ENCODE measurements at regions not wholly inside any gene's neighbourhood (a gene's known extent, or its start where the extent isn't known, plus 50 kb on each side); places are given as distances from the start of the nearest gene placed in this dataset.

- H3K4me1 ChIP-seq (ENCODE audit: control insufficient read depth in 2 of 2, insufficient read depth in 2 of 2, low read length in 2 of 2): no peaks in the 10 kb centered on the region
- no peak for DNase-seq (ENCODE audit: low read depth in 6 of 9, low spot score in 9 of 9)
- no peak overlapping the region for H3K4me3 ChIP-seq (ENCODE audit: low read length in 2 of 2)
- H3K36me3 ChIP-seq (ENCODE audit: control insufficient read depth in 2 of 2, insufficient read depth in 2 of 2, low read length in 1 of 2): no peaks in the 10 kb centered on the region
- no peaks in the 10 kb centered on the region for H3K9me3 ChIP-seq (ENCODE audit: control insufficient read depth in 2 of 2, insufficient read depth in 1 of 2, low read length in 1 of 2)
- H3K27me3 ChIP-seq (ENCODE audit: control insufficient read depth in 2 of 2, insufficient read depth in 1 of 2, low read length in 1 of 2): no peaks in the 10 kb centered on the region
- H3K27ac ChIP-seq (ENCODE audit: low read depth in 1 of 2, low read length in 1 of 2): no peak overlapping the region
- WGBS: 89% methylated on average over 2 of the region's 2 CpGs
Measured at GRCh38 chr20:41927655-41928054, 309.5 kb upstream of the CHD6 start.

GRCh38 chr20:41927189-41927588 lies 309.0 kb upstream of the CHD6 start:
- Histone ChIP-seq H3K36me3 (ENCODE audit: control insufficient read depth in 2 of 2, insufficient read depth in 2 of 2, low read length in 1 of 2) (no peaks in the 10 kb centered on the region), H3K9me3 (ENCODE audit: control insufficient read depth in 2 of 2, insufficient read depth in 1 of 2, low read length in 1 of 2) (no peaks in the 10 kb centered on the region), H3K27me3 (ENCODE audit: control insufficient read depth in 2 of 2, insufficient read depth in 1 of 2, low read length in 1 of 2) (no peaks in the 10 kb centered on the region), H3K4me3 (ENCODE audit: low read length in 2 of 2) (no peak overlapping the region), H3K27ac (ENCODE audit: low read depth in 1 of 2, low read length in 1 of 2) (no peak overlapping the region), H3K4me1 (ENCODE audit: control insufficient read depth in 2 of 2, insufficient read depth in 2 of 2, low read length in 2 of 2) (no peaks in the 10 kb centered on the region)
- 95% methylated on average over 2 of the region's 2 CpGs for WGBS
- DNase-seq (ENCODE audit: low read depth in 6 of 9, low spot score in 9 of 9): no peak

DNA sequence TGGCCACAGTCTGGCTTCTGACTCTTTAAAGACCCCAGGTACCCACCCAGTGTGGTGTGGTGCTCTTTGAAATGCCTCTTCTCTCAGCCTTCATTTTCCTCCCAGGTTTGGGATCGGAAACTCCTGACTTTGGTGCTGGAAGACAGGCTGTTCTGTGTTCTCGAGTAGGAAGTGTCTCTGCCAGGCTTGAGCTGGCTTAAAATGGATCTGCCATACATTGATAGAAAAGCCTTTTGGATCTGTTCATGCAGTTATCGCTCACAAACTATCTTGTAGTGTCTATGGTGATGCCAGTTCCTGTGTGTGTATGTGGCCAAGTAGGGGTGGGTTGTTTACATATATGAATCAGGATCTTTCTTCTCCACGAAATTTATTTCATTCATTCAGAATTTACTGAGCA lies 307.3 kb upstream of the CHD6 start:
- no peak for DNase-seq (ENCODE audit: low read depth in 6 of 9, low spot score in 9 of 9)
- Histone ChIP-seq H3K4me3 (ENCODE audit: low read length in 2 of 2) (no peak overlapping the region), H3K4me1 (ENCODE audit: control insufficient read depth in 2 of 2, insufficient read depth in 2 of 2, low read length in 2 of 2) (no peaks in the 10 kb centered on the region), H3K27ac (ENCODE audit: low read depth in 1 of 2, low read length in 1 of 2) (no peak overlapping the region), H3K27me3 (ENCODE audit: control insufficient read depth in 2 of 2, insufficient read depth in 1 of 2, low read length in 1 of 2) (no peaks in the 10 kb centered on the region), H3K9me3 (ENCODE audit: control insufficient read depth in 2 of 2, insufficient read depth in 1 of 2, low read length in 1 of 2) (no peaks in the 10 kb centered on the region), H3K36me3 (ENCODE audit: control insufficient read depth in 2 of 2, insufficient read depth in 2 of 2, low read length in 1 of 2) (no peaks in the 10 kb centered on the region)
- 88% methylated on average over 4 of the region's 4 CpGs for WGBS

DNA sequence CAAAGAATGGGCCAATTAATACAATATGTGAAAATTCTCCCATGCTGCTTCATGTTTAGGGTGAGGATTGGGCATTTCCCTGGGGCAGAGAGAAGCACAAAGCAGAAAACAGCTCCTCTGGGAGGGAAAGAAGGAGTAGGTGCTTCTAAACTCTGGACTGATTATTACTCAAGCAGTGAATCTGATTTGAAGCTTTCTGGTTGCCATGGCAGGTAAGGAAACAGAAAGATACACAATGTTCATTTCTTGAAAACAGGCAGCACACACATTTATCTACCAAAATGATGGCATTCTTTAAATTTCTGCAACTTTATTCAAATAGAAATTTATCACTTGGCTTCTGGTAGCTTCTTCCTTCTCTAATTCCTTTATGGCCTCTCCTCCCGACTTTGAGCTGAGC lies 305.4 kb upstream of the CHD6 start:
- Histone ChIP-seq H3K4me1 (ENCODE audit: control insufficient read depth in 2 of 2, insufficient read depth in 2 of 2, low read length in 2 of 2) (no peaks in the 10 kb centered on the region), H3K4me3 (ENCODE audit: low read length in 2 of 2) (no peak overlapping the region), H3K36me3 (ENCODE audit: control insufficient read depth in 2 of 2, insufficient read depth in 2 of 2, low read length in 1 of 2) (no peaks in the 10 kb centered on the region), H3K9me3 (ENCODE audit: control insufficient read depth in 2 of 2, insufficient read depth in 1 of 2, low read length in 1 of 2) (no peaks in the 10 kb centered on the region), H3K27me3 (ENCODE audit: control insufficient read depth in 2 of 2, insufficient read depth in 1 of 2, low read length in 1 of 2) (no peaks in the 10 kb centered on the region), H3K27ac (ENCODE audit: low read depth in 1 of 2, low read length in 1 of 2) (no peak overlapping the region)
- WGBS: 5% methylated on average over 1 of the region's 1 CpG
- no peak for DNase-seq (ENCODE audit: low read depth in 6 of 9, low spot score in 9 of 9)

GRCh38 chr20:41913146-41913545 lies 295.0 kb upstream of the CHD6 start:
- H3K4me1 ChIP-seq (ENCODE audit: control insufficient read depth in 2 of 2, insufficient read depth in 2 of 2, low read length in 2 of 2): no peaks in the 10 kb centered on the region
- H3K27me3 ChIP-seq (ENCODE audit: control insufficient read depth in 2 of 2, insufficient read depth in 1 of 2, low read length in 1 of 2): no peaks in the 10 kb centered on the region
- no peak overlapping the region for H3K4me3 ChIP-seq (ENCODE audit: low read length in 2 of 2)
- no peaks in the 10 kb centered on the region for H3K9me3 ChIP-seq (ENCODE audit: control insufficient read depth in 2 of 2, insufficient read depth in 1 of 2, low read length in 1 of 2)
- H3K27ac ChIP-seq (ENCODE audit: low read depth in 1 of 2, low read length in 1 of 2): no peak overlapping the region
- no peaks in the 10 kb centered on the region for H3K36me3 ChIP-seq (ENCODE audit: control insufficient read depth in 2 of 2, insufficient read depth in 2 of 2, low read length in 1 of 2)
- no peak for DNase-seq (ENCODE audit: low read depth in 6 of 9, low spot score in 9 of 9)

- Histone ChIP-seq H3K9me3 (ENCODE audit: control insufficient read depth in 2 of 2, insufficient read depth in 1 of 2, low read length in 1 of 2) (no peaks in the 10 kb centered on the region), H3K27ac (ENCODE audit: low read depth in 1 of 2, low read length in 1 of 2) (no peak overlapping the region), H3K4me1 (ENCODE audit: control insufficient read depth in 2 of 2, insufficient read depth in 2 of 2, low read length in 2 of 2) (no peaks in the 10 kb centered on the region), H3K27me3 (ENCODE audit: control insufficient read depth in 2 of 2, insufficient read depth in 1 of 2, low read length in 1 of 2) (no peaks in the 10 kb centered on the region), H3K4me3 (ENCODE audit: low read length in 2 of 2) (no peak overlapping the region), H3K36me3 (ENCODE audit: control insufficient read depth in 2 of 2, insufficient read depth in 2 of 2, low read length in 1 of 2) (no peaks in the 10 kb centered on the region)
- 90% methylated on average over 1 of the region's 1 CpG for WGBS
- no peak for DNase-seq (ENCODE audit: low read depth in 6 of 9, low spot score in 9 of 9)
Measured at GRCh38 chr20:41910558-41910957, 292.4 kb upstream of the CHD6 start.

GRCh38 chr20:41905199-41905598 lies 287.0 kb upstream of the CHD6 start:
- no peaks in the 10 kb centered on the region for H3K27me3 ChIP-seq (ENCODE audit: control insufficient read depth in 2 of 2, insufficient read depth in 1 of 2, low read length in 1 of 2)
- 88% methylated on average over 4 of the region's 4 CpGs for WGBS
- H3K9me3 ChIP-seq (ENCODE audit: control insufficient read depth in 2 of 2, insufficient read depth in 1 of 2, low read length in 1 of 2): no peaks in the 10 kb centered on the region
- no peaks in the 10 kb centered on the region for H3K4me1 ChIP-seq (ENCODE audit: control insufficient read depth in 2 of 2, insufficient read depth in 2 of 2, low read length in 2 of 2)
- H3K27ac ChIP-seq (ENCODE audit: low read depth in 1 of 2, low read length in 1 of 2): no peak overlapping the region
- no peak overlapping the region for H3K4me3 ChIP-seq (ENCODE audit: low read length in 2 of 2)
- no peak for DNase-seq (ENCODE audit: low read depth in 6 of 9, low spot score in 9 of 9)
- no peaks in the 10 kb centered on the region for H3K36me3 ChIP-seq (ENCODE audit: control insufficient read depth in 2 of 2, insufficient read depth in 2 of 2, low read length in 1 of 2)

DNA sequence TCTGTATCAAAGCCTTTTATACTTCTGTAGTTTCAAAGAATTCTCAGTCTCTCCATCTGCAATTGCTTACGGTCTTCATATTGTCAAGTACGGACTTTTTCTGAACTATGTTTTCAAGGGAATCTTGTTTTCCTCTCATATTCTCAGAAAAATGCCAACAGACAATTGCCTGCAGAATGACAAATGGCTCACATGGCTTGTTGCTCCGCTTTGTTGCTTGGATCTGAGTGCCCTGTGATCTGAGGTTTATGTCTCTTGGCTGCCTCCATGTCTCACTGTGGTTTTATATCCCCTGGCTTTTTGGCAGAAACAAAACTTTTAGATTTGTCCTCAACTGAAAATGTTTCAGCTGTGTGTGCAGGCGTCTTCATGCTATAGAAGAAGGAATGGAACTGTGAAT lies 285.4 kb upstream of the CHD6 start:
- H3K4me3 ChIP-seq (ENCODE audit: low read length in 2 of 2): no peak overlapping the region
- 83% methylated on average over 4 of the region's 4 CpGs for WGBS
- H3K27me3 ChIP-seq (ENCODE audit: control insufficient read depth in 2 of 2, insufficient read depth in 1 of 2, low read length in 1 of 2): no peaks in the 10 kb centered on the region
- DNase-seq (ENCODE audit: low read depth in 6 of 9, low spot score in 9 of 9): no peak
- H3K9me3 ChIP-seq (ENCODE audit: control insufficient read depth in 2 of 2, insufficient read depth in 1 of 2, low read length in 1 of 2): no peaks in the 10 kb centered on the region
- H3K27ac ChIP-seq (ENCODE audit: low read depth in 1 of 2, low read length in 1 of 2): no peak overlapping the region
- H3K36me3 ChIP-seq (ENCODE audit: control insufficient read depth in 2 of 2, insufficient read depth in 2 of 2, low read length in 1 of 2): no peaks in the 10 kb centered on the region
- no peaks in the 10 kb centered on the region for H3K4me1 ChIP-seq (ENCODE audit: control insufficient read depth in 2 of 2, insufficient read depth in 2 of 2, low read length in 2 of 2)

GRCh38 chr20:41902346-41902745 lies 284.2 kb upstream of the CHD6 start:
- Histone ChIP-seq H3K4me1 (ENCODE audit: control insufficient read depth in 2 of 2, insufficient read depth in 2 of 2, low read length in 2 of 2) (no peaks in the 10 kb centered on the region), H3K27me3 (ENCODE audit: control insufficient read depth in 2 of 2, insufficient read depth in 1 of 2, low read length in 1 of 2) (no peaks in the 10 kb centered on the region), H3K27ac (ENCODE audit: low read depth in 1 of 2, low read length in 1 of 2) (no peak overlapping the region), H3K4me3 (ENCODE audit: low read length in 2 of 2) (no peak overlapping the region), H3K9me3 (ENCODE audit: control insufficient read depth in 2 of 2, insufficient read depth in 1 of 2, low read length in 1 of 2) (no peaks in the 10 kb centered on the region), H3K36me3 (ENCODE audit: control insufficient read depth in 2 of 2, insufficient read depth in 2 of 2, low read length in 1 of 2) (no peaks in the 10 kb centered on the region)
- WGBS: 95% methylated on average over 4 of the region's 4 CpGs
- no peak for DNase-seq (ENCODE audit: low read depth in 6 of 9, low spot score in 9 of 9)

DNA sequence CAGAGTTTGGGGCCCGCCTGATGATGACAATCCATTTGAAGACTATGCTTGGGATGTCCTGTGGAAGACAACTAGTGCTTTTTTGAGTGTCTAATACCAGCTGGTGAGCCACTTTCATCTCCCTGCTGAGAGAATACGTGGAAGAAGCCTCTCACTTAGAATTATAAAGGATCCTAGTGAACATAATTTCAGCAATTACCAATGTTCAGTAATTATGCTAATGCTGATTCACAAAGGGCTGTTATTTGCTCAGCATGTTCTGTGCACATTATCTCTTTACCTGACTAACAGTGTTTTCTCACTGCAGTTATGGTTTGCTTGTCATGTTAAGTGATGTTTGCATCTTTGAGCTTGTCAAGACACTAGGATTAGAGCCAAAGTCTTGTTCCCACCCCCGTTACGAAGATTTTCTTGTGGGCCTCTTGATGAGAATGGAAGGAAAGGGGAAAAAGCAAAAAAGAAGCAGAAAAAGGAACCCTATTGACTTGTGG lies 282.1 kb upstream of the CHD6 start:
- no peak overlapping the region for H3K4me3 ChIP-seq (ENCODE audit: low read length in 2 of 2)
- no peaks in the 10 kb centered on the region for H3K36me3 ChIP-seq (ENCODE audit: control insufficient read depth in 2 of 2, insufficient read depth in 2 of 2, low read length in 1 of 2)
- DNase-seq (ENCODE audit: low read depth in 6 of 9, low spot score in 9 of 9): no peak
- H3K9me3 ChIP-seq (ENCODE audit: control insufficient read depth in 2 of 2, insufficient read depth in 1 of 2, low read length in 1 of 2): no peaks in the 10 kb centered on the region
- no peaks in the 10 kb centered on the region for H3K4me1 ChIP-seq (ENCODE audit: control insufficient read depth in 2 of 2, insufficient read depth in 2 of 2, low read length in 2 of 2)
- 83% methylated on average over 4 of the region's 4 CpGs for WGBS
- H3K27ac ChIP-seq (ENCODE audit: low read depth in 1 of 2, low read length in 1 of 2): no peak overlapping the region
- no peaks in the 10 kb centered on the region for H3K27me3 ChIP-seq (ENCODE audit: control insufficient read depth in 2 of 2, insufficient read depth in 1 of 2, low read length in 1 of 2)

Data from thymus (tissue), 11 donors.